Stimulated activated CD8-positive, alpha-beta memory T cell treated with anti-CD3 and anti-CD28 coated beads, Interleukin-12 subunit alpha, Interleukin-12 subunit beta, amount 100 ng/mL, for 4 hours (primary cell): ENCODE measurements at regions not wholly inside any gene's neighbourhood (a gene's known extent, or its start where the extent isn't known, plus 50 kb on each side); places are given as distances from the start of the nearest gene placed in this dataset.

ENCODE experiments used
- DNase-seq: peaks from one replicate; pipeline ENCODE4 v3.0.0-alpha.2; 2020; ENCODE audit warnings: low read depth

DNA sequence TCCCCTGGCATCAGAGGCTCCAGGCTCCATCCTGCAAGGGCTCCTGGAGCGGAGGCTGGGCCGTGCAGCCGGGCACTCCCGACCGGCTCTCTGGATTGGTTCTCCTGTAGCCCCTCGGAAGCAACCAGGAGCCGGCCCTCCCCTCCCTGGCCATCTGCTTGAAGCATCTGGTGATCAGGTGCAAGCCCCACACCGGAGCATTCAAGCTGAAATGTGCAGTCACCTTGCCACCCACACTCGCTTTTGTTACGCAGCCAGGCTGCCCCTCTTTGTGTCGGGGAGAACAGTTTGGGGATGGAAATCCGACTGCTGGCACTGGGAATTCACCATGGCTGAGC, 258.8 kb downstream of the ZNF536 start:
- DNase-seq = no peak

DNA sequence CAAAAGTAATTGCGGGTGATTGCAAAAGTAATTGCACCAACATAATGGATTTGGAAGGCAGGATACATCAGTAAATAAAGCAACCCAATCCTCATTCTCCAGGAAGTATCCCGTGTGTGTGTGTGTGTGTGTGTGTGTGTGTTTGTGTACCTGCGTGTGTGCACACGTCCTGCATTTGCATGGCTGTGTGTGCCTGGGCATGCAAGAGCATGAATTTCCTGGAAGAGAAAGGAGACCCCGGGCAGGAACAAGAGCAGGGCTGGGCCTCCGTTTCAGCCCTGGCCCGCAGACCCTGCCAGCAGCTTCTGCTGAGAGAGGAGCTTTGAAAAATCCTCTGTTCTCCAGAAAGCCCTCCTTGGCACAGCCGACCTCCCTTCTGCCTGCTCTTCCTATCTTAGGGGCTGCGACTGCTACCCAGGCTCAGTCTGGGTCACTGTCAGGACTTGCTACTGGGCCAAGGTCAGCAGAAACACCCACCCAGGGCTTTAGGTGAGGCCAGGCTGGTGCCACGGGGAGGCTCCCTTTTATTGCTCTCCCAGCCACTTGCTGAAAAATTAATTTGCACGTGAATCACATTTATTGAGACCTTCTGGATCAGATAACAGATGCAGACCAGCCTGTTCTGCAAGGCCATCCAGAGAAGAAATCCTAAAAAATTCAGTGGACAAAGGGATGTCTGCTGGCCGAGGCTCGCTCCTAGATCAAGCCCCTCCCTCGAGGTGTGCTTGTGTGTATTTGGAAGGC, 258.3 kb downstream of the ZNF536 start:
- DNase-seq = no peak

DNA sequence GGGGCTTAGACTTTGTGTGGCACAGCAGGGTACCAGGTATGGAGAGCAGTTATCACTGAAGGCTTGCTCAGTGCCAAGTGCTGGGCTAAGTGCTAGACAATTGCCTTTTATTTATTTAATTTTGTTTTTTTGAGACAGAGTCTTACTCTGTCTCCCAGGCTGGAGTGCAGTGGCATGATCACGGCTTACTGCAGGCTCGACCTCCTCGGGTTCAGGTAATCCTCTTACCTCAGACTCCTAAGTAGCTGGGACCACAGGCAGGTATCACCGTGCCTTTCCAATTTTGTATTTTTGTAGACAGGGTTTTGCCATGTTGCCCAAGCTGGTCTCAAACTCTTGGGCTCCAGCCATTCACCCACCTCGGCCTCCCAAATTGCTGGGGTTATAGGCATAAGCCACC, 256.9 kb downstream of the ZNF536 start:
- DNase-seq = no peak

DNA sequence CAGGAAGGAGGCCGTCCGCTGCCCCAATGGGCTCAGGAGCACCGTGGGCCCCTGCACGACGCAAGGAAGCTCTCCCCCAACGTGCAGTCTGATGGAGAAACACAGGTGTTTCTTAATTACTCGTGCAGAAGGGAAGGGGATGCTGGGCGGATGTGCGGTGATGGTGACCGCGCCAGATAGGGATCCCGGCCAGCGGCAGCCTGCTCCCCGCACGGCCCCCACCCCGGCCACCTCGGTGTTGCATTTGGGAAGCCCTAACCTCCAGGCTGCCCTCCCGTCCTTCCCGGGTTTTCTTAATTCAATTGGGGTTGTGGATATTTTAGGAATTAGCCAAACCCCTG, 254.4 kb downstream of the ZNF536 start:
- DNase-seq = no peak

DNA sequence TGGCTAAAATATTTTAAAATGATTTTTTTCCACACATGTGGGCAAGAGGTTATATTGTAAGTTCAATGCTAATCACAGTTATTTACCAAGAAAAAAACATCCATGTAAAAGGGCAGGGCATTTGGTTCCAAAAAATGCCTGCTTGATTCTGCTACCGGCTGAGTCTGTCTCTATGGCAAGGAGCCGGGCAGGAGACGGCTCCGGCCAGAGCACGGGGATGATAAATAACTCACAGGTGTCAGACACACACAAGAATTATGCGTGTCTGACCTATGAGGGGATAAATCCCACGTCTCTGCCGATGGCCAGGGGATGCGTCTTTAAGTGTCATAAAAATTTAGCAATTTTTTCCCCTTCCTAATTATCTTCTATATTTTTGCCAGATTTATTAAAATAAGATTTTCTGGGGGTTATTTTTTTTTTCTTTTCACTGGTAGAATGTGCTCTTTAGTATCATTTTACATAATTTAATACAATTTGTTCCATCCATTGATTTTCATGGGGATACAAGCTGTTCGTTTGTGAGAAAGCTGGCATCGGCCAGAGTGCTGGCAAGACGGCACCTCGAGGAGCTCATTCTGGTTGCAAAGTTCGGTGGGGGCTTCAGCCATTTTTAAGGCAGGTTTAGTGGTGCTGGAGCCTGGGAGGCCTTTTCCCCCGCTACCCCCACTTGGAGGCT, 253.9 kb downstream of the ZNF536 start:
- DNase-seq = no peak

DNA sequence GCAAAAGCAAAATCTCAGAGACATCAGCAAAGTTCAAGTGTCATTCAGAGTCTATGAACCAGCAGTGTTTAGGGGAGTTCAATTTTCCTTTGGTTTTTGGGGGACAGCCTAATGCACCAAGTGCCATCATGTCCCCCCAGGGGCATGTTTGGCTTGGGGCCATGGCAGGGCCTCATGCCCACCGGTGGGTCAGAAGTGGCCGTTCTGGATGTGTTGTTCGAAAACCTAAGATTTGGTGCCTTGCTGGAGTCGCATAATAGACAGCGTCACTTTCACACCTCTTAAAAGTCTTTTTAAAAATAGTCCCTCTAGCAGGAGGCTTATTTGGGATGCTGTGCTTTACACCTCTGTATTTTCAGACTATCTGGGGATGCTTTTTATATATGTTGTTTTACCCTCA, 250.1 kb downstream of the ZNF536 start:
- DNase-seq = no peak

DNA sequence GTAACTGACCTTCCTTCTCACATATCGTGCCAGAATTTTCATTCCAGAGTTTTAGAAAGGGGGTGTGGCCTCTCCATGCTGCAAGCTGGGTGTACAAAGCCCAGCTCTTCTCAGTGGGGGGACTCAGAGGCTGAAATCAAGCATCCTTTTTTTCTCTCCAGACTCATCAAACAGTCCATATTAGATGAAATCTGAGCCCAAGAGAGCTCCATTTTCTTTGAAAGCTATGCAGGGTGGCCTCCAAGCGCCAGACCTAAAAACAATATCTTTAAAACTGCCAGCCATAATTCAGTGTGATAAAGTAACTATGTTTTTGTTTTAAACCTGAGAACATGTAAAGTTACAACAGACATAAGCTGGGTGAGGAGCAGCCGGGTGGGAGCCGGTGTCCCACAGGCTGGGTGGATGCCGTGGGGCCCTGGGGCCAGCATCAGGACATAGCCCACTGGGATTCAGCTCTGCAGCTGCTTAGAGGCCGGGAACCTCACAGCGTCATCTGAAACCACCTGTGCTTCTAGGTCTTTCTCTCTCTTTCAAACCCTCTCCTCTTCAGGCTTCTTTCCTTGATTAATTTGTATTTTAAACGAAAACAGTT, 249.2 kb downstream of the ZNF536 start:
- DNase-seq = no peak

DNA sequence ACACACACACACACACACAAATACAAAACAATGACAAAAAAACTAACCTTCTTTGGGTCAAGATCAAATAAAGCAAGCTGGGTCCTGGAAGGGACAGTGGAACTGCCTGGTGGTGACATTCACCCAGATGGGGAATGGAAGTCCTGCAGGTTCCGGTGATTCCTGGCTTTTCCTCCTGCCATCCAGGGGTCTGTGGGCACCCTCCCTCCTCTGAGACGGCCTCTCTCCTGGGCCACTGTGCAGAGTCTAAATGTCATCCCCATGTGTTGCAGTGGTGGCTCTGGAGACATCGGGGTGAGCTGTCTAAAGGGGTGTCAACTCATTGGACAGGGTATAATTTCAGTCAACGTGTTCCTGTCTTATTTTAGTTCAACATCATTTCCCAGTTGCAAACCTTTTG, 248.2 kb downstream of the ZNF536 start:
- DNase-seq = no peak

DNA sequence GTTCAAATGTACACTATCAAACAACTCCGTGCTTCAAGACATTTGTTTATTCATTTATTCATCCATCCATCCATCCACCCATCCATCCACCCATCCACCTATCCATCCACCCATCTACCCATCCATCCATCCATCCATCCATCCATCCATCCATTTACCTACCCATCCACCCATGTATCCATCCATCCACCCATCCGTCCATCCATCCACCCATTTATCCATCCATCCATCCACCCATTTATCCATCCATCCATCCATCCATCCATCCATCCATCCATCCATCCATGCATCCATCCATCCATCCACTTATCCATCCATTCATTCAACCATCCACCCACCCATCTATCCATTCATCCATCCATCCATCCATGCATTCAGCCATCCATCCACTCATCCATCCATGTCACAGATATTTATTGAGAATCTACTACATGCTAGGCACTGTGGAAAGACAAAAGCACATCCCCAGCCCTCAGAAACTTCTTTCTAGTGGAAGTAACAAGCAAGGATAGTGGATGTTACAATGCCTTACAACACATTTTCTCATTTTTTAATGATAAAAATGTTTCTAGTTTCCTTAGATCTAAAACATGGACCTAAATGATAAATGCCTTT, 237.6 kb downstream of the ZNF536 start:
- DNase-seq = no peak

DNA sequence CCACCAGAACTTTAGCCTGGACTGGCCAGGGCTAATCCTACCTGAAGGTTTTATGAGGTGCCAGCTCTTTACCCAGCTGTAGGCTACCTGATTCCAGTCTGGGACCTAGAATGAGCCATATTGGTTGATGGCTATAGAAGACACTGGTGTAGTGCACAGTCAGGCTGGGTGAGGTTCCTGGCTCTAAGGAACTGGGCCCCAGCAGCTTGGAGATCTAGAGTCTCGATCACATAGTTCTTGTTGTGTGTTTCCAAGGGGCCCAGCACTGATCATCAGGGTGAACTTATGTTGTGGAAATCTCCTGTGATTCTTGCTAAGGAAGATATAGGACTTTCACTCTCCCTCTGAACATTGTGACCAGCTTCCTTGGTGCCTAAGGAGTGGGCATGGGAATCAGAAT, 236.3 kb downstream of the ZNF536 start:
- DNase-seq = no peak
